Heart left ventricle (tissue), 13 donors: ENCODE measurements at regions not wholly inside any gene's neighbourhood (a gene's known extent, or its start where the extent isn't known, plus 50 kb on each side); places are given as distances from the start of the nearest gene placed in this dataset.

Experiments
- POLR2A ChIP-seq, 2 donors: fragments of 450-650 bp; IDR thresholded peaks; one replicate each; pipeline ENCODE4 v1.6.1; 2017; ENCODE audit warnings: antibody characterized with exemption in 2 of 2, mild to moderate bottlenecking in 2 of 2, moderate library complexity in 2 of 2
- TF ChIP-seq, protein P1 (sequence below), 12 donors: fragments of 200-600 bp; sonication (generic) in 4 of 12; IDR thresholded peaks; one replicate each; pipeline versions ENCODE4 v1.5.0 to v1.8.0; 2018 to 2022; ENCODE audit warnings: antibody characterized with exemption in 12 of 12, mild to moderate bottlenecking in 5 of 12
- donor health status: ischemic (EF 13 %, LVEDD 7.1; RV severe dilation, severe dysfunction).
- donor health status: DM: no; HTN: yes; CAD: no.
- donor health status: DM: no; HTN: no; CAD: no.
- donor health status: ischemic (EF 25% LVEDD 6.9; RV normal size, moderate dysfunction).
- donor health status: ischemic (EF 25% LVEDD 5.7; RV mildly dilated, moderate dysfunction).
- donor health status: ischemic (EF 35%, LVEDD 5.7; RV mildly dilated, moderate dysfunction).
- donor health status: nonischemic (EF 11% LVEDD 7.7; RV severe dilation, severe dysfunction).
- donor health status: DM: yes; HTN: yes; CAD: no.
- donor health status: PGD.
- donor health status: ischemic (EF 29% LVEDD 5.4; RV normal size, mild dysfunction).
- donor health status: nonischemic (EF 23%, LVEDD 6.1; RV moderate dilation, normal function).

DNA sequence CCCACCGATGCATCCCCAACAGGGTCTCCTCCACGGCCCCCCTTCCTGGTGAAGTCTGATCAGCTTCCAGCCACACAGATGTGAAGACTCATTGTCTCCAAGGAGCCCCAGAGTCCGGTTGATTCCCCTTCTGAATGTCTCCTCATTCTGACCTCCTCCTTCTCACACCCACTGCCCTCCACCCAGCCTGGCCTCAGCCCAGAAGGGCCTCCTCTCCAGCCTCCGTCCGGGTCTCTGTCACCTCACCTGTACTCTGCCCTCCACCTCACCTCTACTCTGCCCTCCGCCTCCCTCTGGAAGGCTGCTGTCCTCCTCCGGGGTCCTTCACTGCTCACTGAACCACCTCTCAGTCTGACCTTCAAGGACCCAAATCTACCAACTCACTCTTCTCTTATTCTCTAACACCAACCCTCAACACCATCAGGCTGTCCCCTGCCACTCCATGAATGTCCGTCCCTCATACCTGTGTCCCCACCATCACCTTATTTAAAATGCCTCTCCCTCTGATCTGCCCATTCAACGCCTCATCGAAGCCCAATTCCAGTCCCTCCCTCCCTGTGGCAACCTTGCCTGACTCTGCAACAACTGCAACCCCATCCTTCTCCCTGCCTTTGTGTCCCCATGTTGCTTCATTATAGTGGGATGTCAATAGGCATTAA is 201.2 kb downstream of the TOMM20 start:
- TF ChIP-seq, protein P1, sequence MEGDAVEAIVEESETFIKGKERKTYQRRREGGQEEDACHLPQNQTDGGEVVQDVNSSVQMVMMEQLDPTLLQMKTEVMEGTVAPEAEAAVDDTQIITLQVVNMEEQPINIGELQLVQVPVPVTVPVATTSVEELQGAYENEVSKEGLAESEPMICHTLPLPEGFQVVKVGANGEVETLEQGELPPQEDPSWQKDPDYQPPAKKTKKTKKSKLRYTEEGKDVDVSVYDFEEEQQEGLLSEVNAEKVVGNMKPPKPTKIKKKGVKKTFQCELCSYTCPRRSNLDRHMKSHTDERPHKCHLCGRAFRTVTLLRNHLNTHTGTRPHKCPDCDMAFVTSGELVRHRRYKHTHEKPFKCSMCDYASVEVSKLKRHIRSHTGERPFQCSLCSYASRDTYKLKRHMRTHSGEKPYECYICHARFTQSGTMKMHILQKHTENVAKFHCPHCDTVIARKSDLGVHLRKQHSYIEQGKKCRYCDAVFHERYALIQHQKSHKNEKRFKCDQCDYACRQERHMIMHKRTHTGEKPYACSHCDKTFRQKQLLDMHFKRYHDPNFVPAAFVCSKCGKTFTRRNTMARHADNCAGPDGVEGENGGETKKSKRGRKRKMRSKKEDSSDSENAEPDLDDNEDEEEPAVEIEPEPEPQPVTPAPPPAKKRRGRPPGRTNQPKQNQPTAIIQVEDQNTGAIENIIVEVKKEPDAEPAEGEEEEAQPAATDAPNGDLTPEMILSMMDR (IDR thresholded peaks at IDR 0.05) = no peak
- no peak for TF ChIP-seq POLR2A (IDR thresholded peaks at IDR 0.05)
